Smooth muscle cell (in vitro differentiated cells): ENCODE measurements at regions not wholly inside any gene's neighbourhood (a gene's known extent, or its start where the extent isn't known, plus 50 kb on each side); places are given as distances from the start of the nearest gene placed in this dataset.

Experiments
- DNase-seq: peaks from one replicate; lab custom pipeline; 2025; ENCODE audit not compliant: unreplicated experiment; lab: John Stamatoyannopoulos, UW
- H2AFZ ChIP-seq: fragments of 200-600 bp; sonication (generic); 2 replicates; pipeline ENCODE4 v1.6.0; 2016; ENCODE audit warnings: antibody characterized with exemption, low read depth, mild to moderate bottlenecking
- H3F3A ChIP-seq: fragments of 200-600 bp; sonication (generic); 2 replicates; pipeline ENCODE4 v1.6.0; 2017; ENCODE audit warnings: antibody characterized with exemption, low read depth
- H3K27ac ChIP-seq: fragments of 200-600 bp; sonication (generic); 2 replicates; pipeline ENCODE4 v1.5.1; 2016; ENCODE audit warnings: low read depth, mild to moderate bottlenecking
- H3K27me3 ChIP-seq: fragments of 200-600 bp; sonication (generic); 2 replicates; pipeline ENCODE4 v1.6.1; 2016; ENCODE audit warnings: low read depth, mild to moderate bottlenecking
- H3K36me3 ChIP-seq: fragments of 200-600 bp; sonication (generic); 2 replicates; pipeline ENCODE4 v1.5.1; 2016; ENCODE audit warnings: low read depth
- H3K4me1 ChIP-seq: fragments of 200-600 bp; sonication (generic); 2 replicates; pipeline ENCODE4 v1.5.1; 2016; ENCODE audit warnings: low read depth
- H3K4me2 ChIP-seq: fragments of 200-600 bp; sonication (generic); 2 replicates; pipeline ENCODE4 v1.6.0; 2016; ENCODE audit warnings: mild to moderate bottlenecking
- H3K4me3 ChIP-seq: fragments of 200-600 bp; sonication (generic); 2 replicates; pipeline ENCODE4 v1.5.1; 2016; ENCODE audit warnings: mild to moderate bottlenecking
- H3K79me2 ChIP-seq: fragments of 200-600 bp; sonication (generic); 2 replicates; pipeline ENCODE4 v1.6.0; 2016; ENCODE audit warnings: low read depth, mild to moderate bottlenecking
- H3K9ac ChIP-seq: fragments of 200-600 bp; sonication (generic); 2 replicates; pipeline ENCODE4 v1.6.0; 2016; ENCODE audit warnings: low read depth
- H3K9me3 ChIP-seq: fragments of 200-600 bp; sonication (generic); replicated peaks from 2 replicates; pipeline ENCODE4 v1.5.1; 2016; ENCODE audit warnings: low read depth
- H4K20me1 ChIP-seq: fragments of 200-600 bp; sonication (generic); 2 replicates; pipeline ENCODE4 v1.6.0; 2016; ENCODE audit warnings: low read depth
- CTCF ChIP-seq: fragments of 200-600 bp; sonication (generic); IDR thresholded peaks from 2 replicates; pipeline ENCODE4 v1.5.1; 2017; ENCODE audit warnings: borderline replicate concordance, mild to moderate bottlenecking, antibody characterized with exemption; ENCODE audit not compliant: insufficient read depth, poor library complexity, severe bottlenecking
- WGBS: methylation state at CpG from one replicate; pipeline ENCODE4 v1.1.7; 2016; ENCODE audit warnings: low lambda C conversion rate; 5-methylcytosine and 5-hydroxymethylcytosine counted together

- WGBS, result 75% methylated on average over 7 of the region's 7 CpGs
- H3K27me3 ChIP-seq, result no peaks in the 10 kb centered on the region
- no peak overlapping the region for H3K9ac ChIP-seq
- H2AFZ ChIP-seq, result no peak overlapping the region
- no peaks in the 10 kb centered on the region for H3F3A ChIP-seq
- no peaks in the 10 kb centered on the region for H3K79me2 ChIP-seq
- H4K20me1 ChIP-seq, result no peaks in the 10 kb centered on the region
- TF ChIP-seq CTCF, result no peak
- H3K36me3 ChIP-seq, result no peaks in the 10 kb centered on the region
- no peak overlapping the region for H3K4me2 ChIP-seq
- no peak overlapping the region for H3K27ac ChIP-seq
- no peak overlapping the region for H3K4me3 ChIP-seq
- H3K9me3 ChIP-seq, result peaks cover 3% of the 10 kb centered on the region
- H3K4me1 ChIP-seq, result no peaks in the 10 kb centered on the region
- no peak for DNase-seq
Observed at GRCh38 chr6:86128130-86128814, 485.6 kb upstream of the SYNCRIP start.

- Histone ChIP-seq H3K27ac (no peak overlapping the region), H3K79me2 (no peaks in the 10 kb centered on the region), H4K20me1 (no peaks in the 10 kb centered on the region), H3K4me2 (no peak overlapping the region), H3K9me3 (no peaks in the 10 kb centered on the region), H3K36me3 (no peaks in the 10 kb centered on the region), H2AFZ (no peak overlapping the region), H3K9ac (no peak overlapping the region), H3K4me3 (no peak overlapping the region), H3F3A (no peaks in the 10 kb centered on the region), H3K4me1 (no peaks in the 10 kb centered on the region), H3K27me3 (no peaks in the 10 kb centered on the region)
- TF ChIP-seq CTCF, result no peak
- DNase-seq, result no peak
Observed at GRCh38 chr6:86122086-86122485, 479.4 kb upstream of the SYNCRIP start.

- no peak for DNase-seq
- no peak for TF ChIP-seq CTCF
Observed at GRCh38 chr6:86118271-86118670, 475.6 kb upstream of the SYNCRIP start.

GRCh38 chr6:86107985-86108384 lies 465.3 kb upstream of the SYNCRIP start:
- Histone ChIP-seq H3K79me2 (no peaks in the 10 kb centered on the region), H3K4me2 (no peak overlapping the region), H3K4me3 (no peak overlapping the region), H2AFZ (no peak overlapping the region), H3K27me3 (no peaks in the 10 kb centered on the region), H3F3A (no peaks in the 10 kb centered on the region), H3K36me3 (no peaks in the 10 kb centered on the region), H3K4me1 (no peaks in the 10 kb centered on the region), H3K9ac (no peak overlapping the region), H3K27ac (no peak overlapping the region), H4K20me1 (no peaks in the 10 kb centered on the region), H3K9me3 (peaks cover 5% of the 10 kb centered on the region)
- DNase-seq, result no peak
- 98% methylated on average over 2 of the region's 2 CpGs for WGBS
- no peak for TF ChIP-seq CTCF

More at GRCh38 chr6:86118271-86118670, 475.6 kb upstream of the SYNCRIP start:
- H3K79me2 ChIP-seq, result no peaks in the 10 kb centered on the region
- no peaks in the 10 kb centered on the region for H3K27me3 ChIP-seq
- H3K9ac ChIP-seq, result no peak overlapping the region
- H3K27ac ChIP-seq, result no peak overlapping the region
- no peaks in the 10 kb centered on the region for H3K36me3 ChIP-seq
- H4K20me1 ChIP-seq, result no peaks in the 10 kb centered on the region
- H2AFZ ChIP-seq, result no peak overlapping the region
- no peak overlapping the region for H3K4me2 ChIP-seq
- no peaks in the 10 kb centered on the region for H3K4me1 ChIP-seq
- H3K9me3 ChIP-seq, result no peaks in the 10 kb centered on the region
- no peaks in the 10 kb centered on the region for H3F3A ChIP-seq
- H3K4me3 ChIP-seq, result no peak overlapping the region
